ENCODE measurements at regions not wholly inside any gene's neighbourhood (a gene's known extent, or its start where the extent isn't known, plus 50 kb on each side); places are given as distances from the start of the nearest gene placed in this dataset.

GRCh38 chr12:126747530-126748149 is 1519.3 kb upstream of the TMEM132C start:
- Histone ChIP-seq H3K79me2 (replicated peaks; ENCODE audit: insufficient read depth) (no peaks in the 10 kb centered on the region), H3K36me3 (ENCODE audit: insufficient read depth) (0 out of 2 replicates have a peak, but pooled peaks cover 3% of the 10 kb centered on the region), H4K20me1 (replicated peaks; ENCODE audit: insufficient read depth) (no peaks in the 10 kb centered on the region), H3F3A (replicated peaks; ENCODE audit: low read depth) (no peaks in the 10 kb centered on the region), H3K9me2 (ENCODE audit: insufficient read depth) (no peaks in the 10 kb centered on the region), H3K4me1 (ENCODE audit: insufficient read depth) (no peaks in the 10 kb centered on the region), H3K4me2 (no peak overlapping the region), H2AFZ (no peak overlapping the region), H3K27me3 (ENCODE audit: insufficient read depth) (no peaks in the 10 kb centered on the region), H3K4me3 (no peak overlapping the region), H3K27ac (ENCODE audit: low read depth) (no peak overlapping the region)
- Mint-ChIP-seq H3K4me1 (no peaks in the 10 kb centered on the region), H3K4me3 (no peak overlapping the region), H3K27ac (no peak overlapping the region), H3K36me3 (ENCODE audit: low read depth) (peaks cover 29% of the 10 kb centered on the region; the same call in 2 of the 3 replicates), H3K27me3 (ENCODE audit: insufficient read depth, low read depth, poor library complexity) (peaks cover 4% of the 10 kb centered on the region), H3K9me3 (peaks cover 95% of the 10 kb centered on the region)
- TF ChIP-seq NANOG (IDR thresholded peaks at IDR 0.05; ENCODE audit: borderline replicate concordance): no peak
- no peak for TF ChIP-seq EZH2 (IDR thresholded peaks at IDR 0.05; ENCODE audit: low read depth, unreplicated experiment)
- peak; percentile 73 to 84 for TF ChIP-seq CTCF (conservative IDR thresholded peaks at IDR 0.05; ENCODE audit: low read depth in 2 of 2)
- TF ChIP-seq CREB1 (CRISPR knock-in tag; IDR thresholded peaks at IDR 0.05; ENCODE audit: low read depth): no peak
- peak; percentile 40 for DNase-seq (ENCODE audit: low spot score)
- no peak for ATAC-seq

GRCh38 chr12:126752021-126752420 is 1514.9 kb upstream of the TMEM132C start:
- ATAC-seq (no peak), DNase-seq (ENCODE audit: low spot score) (no peak)
- no peak overlapping the region for H3K4me3 ChIP-seq
- no peak overlapping the region for H3K4me2 ChIP-seq
- H3K4me1 Mint-ChIP-seq: no peaks in the 10 kb centered on the region
- peaks cover 93% of the 10 kb centered on the region for H3K9me3 Mint-ChIP-seq
- peaks cover 44% of the 10 kb centered on the region for H3K36me3 Mint-ChIP-seq (ENCODE audit: low read depth)
- peaks cover 8% of the 10 kb centered on the region for H3K27me3 Mint-ChIP-seq (ENCODE audit: insufficient read depth, low read depth, poor library complexity)
- no peak overlapping the region for H3K27ac ChIP-seq (ENCODE audit: low read depth)
- H2AFZ ChIP-seq: no peak overlapping the region
- H3K27ac Mint-ChIP-seq: no peak overlapping the region
- TF ChIP-seq ZNF331 (CRISPR knock-in tag; IDR thresholded peaks at IDR 0.05; ENCODE audit: low read depth): no peak
- no peak for TF ChIP-seq STAT1 (IDR thresholded peaks at IDR 0.05; ENCODE audit: unreplicated experiment)
- no peak for TF ChIP-seq ETS1 (IDR thresholded peaks at IDR 0.05)
- no peak for TF ChIP-seq ZNF114 (CRISPR knock-in tag; IDR thresholded peaks at IDR 0.05)
- no peaks in the 10 kb centered on the region for H3K9me2 ChIP-seq (ENCODE audit: insufficient read depth)
- H3K36me3 ChIP-seq (ENCODE audit: insufficient read depth): no peaks in the 10 kb centered on the region
- H3K79me2 ChIP-seq (replicated peaks; ENCODE audit: insufficient read depth): no peaks in the 10 kb centered on the region
- no peak overlapping the region for H3K4me3 Mint-ChIP-seq
- H4K20me1 ChIP-seq (replicated peaks; ENCODE audit: insufficient read depth): no peaks in the 10 kb centered on the region
- H3K4me1 ChIP-seq (ENCODE audit: insufficient read depth): no peaks in the 10 kb centered on the region
- no peaks in the 10 kb centered on the region for H3K27me3 ChIP-seq (ENCODE audit: insufficient read depth)
- H3F3A ChIP-seq (replicated peaks; ENCODE audit: low read depth): no peaks in the 10 kb centered on the region
